ENCODE measurements at regions not wholly inside any gene's neighbourhood (a gene's known extent, or its start where the extent isn't known, plus 50 kb on each side); places are given as distances from the start of the nearest gene placed in this dataset.

DNA sequence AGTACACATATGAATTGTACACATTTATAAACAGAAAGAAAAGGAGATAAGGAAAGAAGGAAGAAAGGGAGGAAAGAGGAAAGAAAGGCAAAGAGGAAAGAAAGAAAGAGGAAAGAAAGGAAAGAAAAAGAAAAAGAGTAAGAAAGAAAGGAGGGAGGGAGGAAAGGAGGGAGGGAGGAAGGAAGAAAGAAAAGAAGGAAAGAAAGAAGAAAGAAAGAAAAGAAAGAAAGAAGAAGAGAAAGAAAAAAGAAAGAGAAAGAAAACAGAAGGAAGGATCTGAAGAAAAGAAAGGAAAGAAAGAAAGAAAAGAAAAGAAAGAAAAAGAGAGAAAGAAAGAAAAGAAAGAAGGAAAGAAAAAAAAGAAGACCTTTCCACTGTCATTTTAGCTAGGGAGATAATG is 571.4 kb upstream of the SALL1 start:
- DNase-seq (ENCODE audit: low spot score), result no peak

DNA sequence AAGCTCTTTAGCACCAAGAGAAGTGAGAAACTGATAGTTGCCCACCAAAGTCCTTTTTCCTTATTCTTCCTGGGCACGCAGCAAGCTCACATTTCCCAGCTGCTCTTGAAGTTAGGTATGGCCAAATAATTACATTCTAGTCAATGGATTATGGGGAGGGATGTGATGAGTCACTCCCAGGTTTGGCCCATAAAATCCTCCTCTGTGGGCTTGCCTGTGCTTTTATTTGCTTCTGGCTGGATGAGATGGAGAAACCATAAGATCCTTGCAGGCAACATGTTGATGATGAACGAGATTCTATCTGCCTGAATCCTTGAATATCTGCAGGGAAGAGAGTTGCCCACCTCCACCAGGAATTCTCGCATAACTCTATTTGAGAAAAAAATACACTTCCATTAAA is 568.3 kb upstream of the SALL1 start:
- no peak for DNase-seq (ENCODE audit: low spot score)

DNA sequence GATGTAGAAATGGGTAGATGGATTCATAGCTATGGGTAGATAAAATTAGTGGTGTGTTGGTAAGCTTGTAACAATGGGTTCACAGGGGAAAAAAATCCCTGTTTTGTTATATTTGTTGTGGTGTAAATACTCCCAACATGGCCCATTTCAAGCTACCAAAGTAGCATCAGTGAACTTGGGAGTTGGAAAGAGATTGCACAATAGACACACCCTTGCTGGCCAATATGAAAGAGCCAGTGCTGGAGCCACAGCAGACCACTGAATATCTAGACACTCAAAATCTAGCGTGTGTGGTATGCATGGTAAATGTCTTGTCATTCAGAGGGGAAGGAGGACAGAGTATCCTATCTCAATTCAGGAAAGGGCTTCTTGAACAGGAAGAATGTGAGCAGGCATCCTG is 565.1 kb upstream of the SALL1 start:
- DNase-seq (ENCODE audit: low spot score), result no peak

DNA sequence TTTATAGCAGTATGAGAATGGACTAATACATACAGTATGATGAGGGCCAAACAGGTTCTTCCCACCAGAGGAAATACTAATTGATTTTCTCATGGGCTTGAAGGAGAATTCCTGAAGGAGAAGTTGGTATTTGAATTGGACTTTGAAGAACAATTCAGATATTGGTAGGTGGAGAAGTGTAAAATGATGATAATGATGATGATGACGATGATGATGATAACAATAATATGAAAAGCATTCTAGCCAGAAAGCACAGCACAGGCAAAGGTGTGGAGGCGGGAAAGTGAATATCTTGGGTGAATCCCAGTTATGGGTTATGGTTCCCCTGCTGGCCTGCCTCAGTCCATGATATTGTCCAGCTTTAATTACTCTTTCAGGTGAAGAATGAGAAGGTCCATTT is 562.4 kb upstream of the SALL1 start:
- DNase-seq (ENCODE audit: low spot score), result no peak

DNA sequence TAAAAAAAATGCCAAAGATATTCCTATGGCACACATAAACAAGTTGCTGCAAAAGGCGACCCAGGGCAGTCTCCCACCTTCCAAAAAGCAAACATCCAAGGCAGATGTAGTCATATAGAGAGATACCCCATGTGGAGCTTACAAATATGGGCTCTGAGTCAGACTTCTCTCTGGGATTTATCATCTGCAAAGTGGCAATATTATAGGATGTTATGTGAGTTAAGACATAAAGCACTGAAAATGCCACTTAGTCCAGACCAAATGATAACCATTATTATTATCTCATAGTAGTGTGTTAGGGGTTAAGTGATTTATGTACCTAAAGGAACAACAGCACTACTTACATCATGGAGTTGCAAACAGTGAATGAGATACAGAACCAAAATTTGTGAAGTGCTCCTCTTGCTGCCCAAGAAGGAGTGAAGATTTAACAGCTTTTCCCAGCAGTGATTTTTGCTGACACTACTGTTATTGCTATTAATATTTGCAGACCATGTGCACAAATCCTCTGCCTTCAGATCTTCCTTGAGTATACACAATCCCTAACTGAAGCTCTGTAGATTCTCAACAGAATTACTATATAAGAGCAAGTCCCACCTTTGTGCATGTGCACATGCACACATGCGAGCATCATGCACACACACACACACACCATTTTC is 560.0 kb upstream of the SALL1 start:
- DNase-seq (ENCODE audit: low spot score), result no peak

DNA sequence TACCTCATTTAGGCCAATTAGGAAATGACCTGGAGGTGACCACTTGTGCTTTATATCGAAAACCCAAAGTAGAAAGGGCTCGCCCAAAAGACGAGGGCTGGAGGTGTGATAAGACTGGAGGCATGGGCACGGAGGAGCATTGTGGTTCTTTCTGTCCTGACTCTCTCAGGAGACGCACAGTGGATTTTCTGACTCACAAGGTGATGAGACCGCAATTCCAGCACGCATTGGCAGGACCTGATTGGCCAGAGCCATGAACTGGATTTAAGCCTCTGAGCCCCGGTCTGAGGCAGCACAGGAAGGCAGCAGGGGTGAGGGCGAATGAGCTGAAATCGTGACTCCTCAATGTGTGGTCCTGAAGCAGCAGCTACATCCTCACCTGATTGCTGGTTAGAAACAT is 559.1 kb upstream of the SALL1 start:
- no peak for DNase-seq (ENCODE audit: low spot score)

DNA sequence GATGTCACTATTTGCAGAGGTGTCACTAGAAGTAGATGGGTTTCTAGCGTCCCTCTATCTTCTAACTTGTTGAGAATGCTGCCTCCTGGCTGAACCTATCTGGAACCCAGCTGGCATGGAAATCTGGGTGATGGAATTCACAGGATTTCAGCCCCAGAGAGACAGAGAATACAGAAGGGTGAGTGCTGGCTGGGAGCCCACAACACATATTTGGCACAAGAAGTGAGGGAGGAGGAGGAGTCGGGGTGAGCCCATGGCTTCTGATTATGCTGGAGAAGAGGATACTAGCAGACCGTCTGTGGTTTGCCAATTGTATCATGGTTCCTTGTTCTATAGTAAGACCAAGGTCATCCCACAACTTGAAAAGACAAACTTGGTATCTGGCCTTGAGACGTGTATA is 557.8 kb upstream of the SALL1 start:
- no peak for DNase-seq (ENCODE audit: low spot score)

DNA sequence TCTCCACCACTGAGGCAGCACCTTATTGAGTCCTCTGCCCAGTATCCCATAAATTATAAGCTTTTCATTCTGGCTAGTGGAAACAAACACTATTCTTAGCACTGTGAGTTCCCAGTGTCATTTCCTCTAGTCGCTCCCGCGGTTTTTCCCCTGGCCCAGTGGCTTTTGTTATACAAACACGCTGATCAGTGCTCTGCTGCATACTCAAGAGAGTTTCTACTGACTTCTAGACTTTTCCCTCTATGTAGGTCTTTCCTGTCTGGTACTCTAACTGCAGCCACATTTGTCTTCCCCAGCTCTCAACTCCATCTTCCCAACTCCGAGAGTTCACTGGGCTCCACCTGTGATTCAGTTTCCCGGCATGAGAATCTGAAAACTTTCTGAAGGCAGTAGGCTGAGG is 556.6 kb upstream of the SALL1 start:
- no peak for DNase-seq (ENCODE audit: low spot score)

DNA sequence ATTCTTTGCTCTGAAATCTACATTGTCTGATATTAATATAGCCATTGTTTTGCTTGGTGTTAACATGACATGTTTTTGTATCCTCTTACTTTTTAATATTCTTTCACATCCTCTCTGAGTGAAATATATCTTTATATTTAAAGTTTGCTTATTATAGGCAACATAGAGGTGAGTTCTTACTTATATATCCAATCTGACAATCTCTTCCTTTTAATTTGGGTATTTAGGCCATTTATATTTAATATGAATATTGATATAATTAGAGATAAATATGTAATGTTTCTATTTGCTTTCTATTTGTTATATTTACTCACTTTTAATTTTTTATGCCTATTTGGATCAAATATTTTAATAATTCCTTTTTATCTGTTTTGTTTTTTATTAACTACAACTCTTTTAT is 554.1 kb upstream of the SALL1 start:
- DNase-seq (ENCODE audit: low spot score), result no peak

DNA sequence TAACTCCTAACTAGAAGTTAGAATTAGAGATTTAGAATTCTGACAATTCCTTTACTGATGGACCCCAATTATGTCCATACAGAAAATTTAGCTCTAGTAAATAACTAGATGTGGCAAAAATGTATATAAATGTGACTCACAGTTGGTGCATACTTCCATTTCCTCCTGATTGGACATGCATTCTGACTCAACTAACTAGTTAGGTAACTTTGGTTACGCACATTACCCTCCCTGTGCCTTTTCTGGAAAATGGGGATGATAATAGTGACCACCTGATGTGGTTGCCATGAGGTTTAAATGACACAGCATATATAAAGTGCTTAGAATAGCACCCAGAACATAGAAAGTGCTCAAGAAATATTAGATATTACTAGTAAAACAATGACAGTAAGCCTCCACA is 550.0 kb upstream of the SALL1 start:
- no peak for DNase-seq (ENCODE audit: low spot score)

DNA sequence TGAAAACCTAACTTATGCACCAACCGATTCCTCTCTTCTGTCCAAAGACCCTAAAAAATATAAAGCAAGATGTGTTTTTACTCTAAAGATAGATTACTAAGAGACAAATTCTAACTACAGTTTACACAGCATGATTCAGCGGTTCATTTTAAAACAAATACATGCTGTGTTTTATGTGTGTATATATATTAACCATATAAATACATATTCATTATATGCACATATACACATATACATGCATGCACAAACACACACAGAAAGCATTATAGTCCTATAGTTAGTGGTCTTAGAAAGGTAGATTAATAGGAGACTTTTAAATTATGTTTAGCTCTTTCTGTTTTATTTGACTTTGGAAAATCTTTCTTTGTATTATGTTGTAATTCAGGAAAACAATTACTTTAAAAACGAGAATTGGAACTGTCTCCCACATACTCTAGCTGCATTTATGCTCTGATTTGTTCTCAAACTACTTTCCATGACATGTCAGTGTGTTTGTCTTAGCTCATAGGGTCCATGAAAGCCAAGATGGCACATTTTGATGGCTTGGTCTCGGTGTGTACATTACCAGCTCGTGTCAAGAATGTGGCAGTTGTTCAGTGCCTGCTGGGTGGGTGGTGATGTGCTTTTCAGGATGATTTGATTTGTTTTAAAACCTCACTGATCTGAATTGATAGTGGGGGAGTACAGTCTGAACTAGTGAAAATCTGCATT is 548.8 kb upstream of the SALL1 start:
- no peak for DNase-seq (ENCODE audit: low spot score)

DNA sequence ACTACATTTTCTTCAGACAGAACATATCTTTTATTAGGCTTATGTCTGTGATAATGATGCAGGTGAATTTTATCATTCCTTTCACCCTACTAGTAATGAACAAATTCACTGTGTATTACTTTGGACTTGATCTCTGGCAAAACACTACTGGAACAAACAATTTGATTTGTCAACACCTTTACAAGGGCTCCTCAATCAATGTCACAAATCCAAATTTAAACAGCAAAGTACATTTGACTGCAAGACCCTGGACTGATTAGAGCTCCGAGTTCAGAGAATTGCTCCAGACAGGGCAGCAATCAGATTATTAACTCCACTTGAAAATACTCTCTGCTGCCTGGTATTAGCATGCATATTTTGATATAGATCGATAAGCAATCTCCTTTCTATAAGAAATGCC is 547.6 kb upstream of the SALL1 start:
- DNase-seq (ENCODE audit: low spot score), result no peak

DNA sequence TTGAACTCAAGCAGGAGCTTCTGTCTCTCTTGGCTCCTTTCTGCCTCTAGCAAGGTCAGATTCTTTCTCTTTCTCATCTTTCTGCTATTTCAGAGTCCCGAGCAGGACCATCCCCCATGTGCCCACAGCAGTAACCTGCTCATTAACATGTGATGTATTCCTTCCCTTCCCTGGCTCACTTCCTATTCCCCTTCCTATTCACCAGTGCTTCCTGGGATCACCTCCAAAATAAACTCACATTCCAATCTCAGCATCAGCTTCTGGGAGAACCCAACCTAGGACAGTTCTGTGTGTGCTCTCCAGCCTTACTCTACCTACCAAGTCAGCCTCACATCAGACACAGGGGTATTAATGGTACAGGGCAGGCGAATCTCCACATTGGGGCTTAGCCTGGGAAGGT is 546.4 kb upstream of the SALL1 start:
- DNase-seq (ENCODE audit: low spot score), result no peak

DNA sequence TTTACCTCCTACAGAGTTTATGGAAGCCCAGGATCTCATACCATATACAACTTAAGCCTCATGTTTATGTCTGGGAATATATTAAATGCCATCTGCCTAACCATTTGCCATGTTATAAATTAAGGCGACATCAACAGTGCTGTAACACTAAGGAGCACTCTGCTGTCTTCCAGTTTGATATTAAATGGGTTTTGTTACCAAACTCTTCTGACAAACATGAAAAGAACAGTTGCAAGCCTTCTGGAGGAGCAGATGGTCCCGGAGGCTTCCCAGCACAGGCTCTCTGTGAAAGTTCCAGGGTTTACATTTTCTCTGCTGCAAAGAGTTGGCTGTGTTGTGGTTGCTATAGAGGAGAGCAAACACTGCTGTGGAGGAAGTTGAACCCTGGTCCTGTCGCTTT is 545.3 kb upstream of the SALL1 start:
- DNase-seq (ENCODE audit: low spot score), result no peak

DNA sequence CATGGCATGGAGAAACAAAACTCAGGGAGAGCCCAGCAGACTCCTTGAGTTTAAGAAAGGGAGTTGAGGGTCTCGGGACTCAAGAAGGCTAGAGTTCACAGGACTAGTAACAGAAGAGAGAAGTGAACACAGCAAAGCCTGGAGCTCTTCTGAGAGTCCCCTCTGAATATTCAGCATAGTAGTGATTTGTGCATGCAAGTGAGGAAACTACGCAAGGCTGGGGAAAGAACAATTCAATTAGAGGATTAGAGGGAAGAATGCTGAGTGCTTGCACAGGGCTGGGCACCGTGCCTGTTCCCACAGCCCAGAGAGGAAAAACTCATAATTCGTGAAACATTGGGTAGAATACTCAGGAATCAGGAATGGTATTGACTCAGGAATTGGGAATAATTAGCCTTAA is 540.0 kb upstream of the SALL1 start:
- no peak for DNase-seq (ENCODE audit: low spot score)

DNA sequence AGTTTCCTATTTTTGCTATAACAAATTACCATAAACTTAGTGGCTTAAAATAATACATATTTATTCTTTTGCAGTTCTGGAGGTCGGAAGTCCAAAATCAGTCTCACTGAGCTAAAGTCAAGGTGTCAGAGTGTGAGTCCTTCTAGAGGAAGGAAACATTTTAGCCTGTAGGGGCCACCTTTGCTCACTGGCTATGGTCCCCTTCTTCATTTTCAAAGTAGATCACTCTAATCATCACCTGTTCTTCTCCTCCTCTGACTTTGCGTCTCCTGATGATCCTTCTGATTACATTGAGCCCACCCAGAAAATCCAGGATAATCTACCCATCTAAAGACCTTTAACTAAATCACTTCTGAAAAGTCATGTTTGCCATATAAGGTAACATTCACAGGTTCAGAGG is 534.4 kb upstream of the SALL1 start:
- DNase-seq (ENCODE audit: low spot score), result no peak

DNA sequence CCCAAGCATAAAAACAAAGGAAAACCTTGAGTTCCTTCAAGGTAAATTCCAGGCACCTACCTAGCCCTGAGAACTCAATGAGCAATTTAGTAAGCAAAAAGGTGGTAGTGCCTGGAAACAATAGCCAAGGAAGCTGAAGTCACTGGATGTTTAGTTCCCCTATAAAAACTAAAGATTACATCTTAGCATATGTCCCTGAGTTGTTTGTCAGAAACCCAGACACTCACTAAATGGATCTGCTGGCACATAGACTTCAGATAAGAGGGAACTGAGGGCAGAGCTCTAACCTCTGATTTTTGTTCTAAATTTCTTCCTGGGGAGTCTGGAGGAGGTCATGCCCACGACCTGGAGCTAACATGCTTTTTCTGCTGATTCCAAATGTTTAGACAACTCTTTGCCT is 532.8 kb upstream of the SALL1 start:
- DNase-seq (ENCODE audit: low spot score), result no peak

DNA sequence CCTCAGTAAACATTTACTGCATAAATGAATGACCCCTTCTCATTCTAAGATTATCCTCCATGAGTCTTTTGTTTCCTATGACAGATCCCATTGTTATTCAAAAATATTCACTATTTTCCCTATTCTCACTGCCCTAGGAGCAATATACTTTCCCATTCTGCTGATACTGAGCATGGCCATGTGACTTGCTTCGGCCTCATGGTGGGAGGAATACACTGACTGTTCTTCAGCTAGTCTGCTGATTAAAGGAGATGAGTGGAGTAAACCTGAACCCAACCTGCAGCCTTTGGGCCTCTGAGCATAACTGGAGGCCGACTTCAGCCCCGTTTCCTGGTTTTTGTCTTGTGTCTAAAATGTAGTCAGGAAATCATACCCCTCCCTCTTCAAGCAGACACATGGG is 531.8 kb upstream of the SALL1 start:
- DNase-seq (ENCODE audit: low spot score), result no peak

DNA sequence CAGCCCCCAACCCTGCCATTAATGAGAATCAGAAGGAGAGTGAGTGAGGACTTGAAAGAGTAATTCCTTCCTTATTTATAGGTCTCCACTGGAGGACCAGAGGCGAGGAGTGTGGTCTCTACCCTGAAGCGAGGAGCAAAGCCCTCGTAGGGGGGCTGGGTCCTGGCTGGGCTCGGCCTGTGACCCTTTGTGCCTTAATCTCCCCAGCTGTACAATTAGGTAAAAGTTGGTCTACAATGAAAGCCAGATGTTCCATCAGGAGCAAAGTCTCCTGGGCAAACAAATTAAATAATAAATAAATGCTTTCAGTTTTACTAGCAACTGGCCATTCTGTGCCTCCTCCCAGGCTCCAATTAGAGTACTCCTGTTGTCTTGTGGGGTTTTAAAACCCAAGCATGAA is 523.5 kb upstream of the SALL1 start:
- DNase-seq (ENCODE audit: low spot score), result no peak

DNA sequence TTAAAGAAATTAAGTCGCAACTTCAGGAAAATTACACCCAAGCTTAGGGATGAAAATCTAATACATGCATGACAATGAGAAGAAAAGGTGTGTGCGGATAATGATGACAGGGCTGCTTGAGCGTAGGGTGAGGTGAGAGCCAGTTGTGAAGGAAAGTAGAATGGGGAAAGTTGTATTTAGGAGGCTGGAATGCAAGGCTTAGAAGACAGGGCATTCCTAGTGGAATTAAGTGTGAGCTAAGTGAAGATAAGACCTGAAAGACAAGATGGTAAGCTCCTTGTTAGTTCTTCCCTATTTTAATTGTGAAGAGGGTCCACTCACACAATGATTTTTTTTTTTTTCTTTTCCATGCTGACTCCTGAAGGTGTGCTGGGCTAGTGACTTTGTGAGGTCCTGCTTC is 519.5 kb upstream of the SALL1 start:
- DNase-seq (ENCODE audit: low spot score), result no peak

DNA sequence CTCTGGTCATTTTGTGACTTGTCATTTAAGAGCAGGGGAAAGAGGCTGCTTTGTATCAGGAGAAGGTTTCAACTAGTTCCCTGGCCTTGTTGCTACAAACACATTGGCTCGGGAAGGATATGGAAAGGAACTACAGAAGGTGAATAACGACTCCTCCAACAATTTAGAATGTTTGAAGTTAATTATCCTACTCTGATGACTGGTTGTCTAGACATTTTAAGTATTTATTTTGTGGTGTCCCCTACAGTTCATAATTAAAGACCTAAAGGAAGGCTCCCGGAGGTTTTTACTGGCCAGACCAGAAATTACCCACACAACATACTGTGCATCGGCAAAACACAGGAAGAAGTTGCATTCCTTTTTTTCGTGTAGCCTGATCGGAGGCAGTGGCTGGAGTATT is 515.8 kb upstream of the SALL1 start:
- DNase-seq (ENCODE audit: low spot score), result no peak

DNA sequence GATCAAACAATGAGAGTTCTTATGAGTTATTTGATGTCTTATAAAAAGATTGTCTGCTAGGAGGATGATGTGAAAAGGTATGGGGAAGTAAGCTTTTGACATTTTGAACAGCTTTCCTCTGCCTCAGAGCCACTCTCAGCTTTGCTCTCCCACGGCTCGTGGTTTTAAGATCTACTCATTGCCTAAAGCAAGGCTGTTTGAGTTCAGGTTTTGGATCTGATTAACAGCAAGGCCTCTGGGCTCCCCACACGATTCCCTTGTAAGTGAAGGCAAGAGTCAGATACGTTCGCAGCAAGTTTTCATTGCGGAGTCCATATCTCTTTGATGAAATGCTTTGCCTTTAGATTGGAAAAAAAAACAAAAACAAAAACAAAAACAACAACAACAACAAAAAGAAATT is 515.0 kb upstream of the SALL1 start:
- no peak for DNase-seq (ENCODE audit: low spot score)

DNA sequence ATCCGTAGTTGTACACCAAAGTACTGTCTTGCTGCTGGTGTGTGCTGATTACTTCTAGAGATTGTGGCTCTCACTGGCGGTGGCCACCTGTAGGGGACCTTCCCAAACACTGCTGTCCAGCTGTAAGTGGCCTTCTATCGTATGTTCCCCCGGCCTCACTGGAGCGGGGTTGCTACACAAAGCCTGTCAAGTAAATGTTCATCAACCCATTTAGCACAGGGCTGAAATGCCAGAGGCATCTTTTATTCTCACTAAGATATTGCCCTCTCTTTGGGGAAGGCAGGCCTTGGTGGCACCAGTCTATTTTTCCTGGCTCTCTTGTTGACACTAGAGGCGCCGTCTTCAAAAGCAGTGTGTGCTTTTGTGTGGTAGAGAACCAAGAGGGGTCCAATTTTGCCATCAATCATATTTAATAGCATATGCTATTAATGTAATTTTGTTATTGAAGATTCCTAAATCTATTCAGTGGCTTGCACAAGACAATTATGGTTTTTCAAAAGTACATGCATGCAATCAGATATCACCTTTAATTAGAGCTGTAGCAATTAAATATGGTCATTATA is 514.4 kb upstream of the SALL1 start:
- no peak for DNase-seq (ENCODE audit: low spot score)

DNA sequence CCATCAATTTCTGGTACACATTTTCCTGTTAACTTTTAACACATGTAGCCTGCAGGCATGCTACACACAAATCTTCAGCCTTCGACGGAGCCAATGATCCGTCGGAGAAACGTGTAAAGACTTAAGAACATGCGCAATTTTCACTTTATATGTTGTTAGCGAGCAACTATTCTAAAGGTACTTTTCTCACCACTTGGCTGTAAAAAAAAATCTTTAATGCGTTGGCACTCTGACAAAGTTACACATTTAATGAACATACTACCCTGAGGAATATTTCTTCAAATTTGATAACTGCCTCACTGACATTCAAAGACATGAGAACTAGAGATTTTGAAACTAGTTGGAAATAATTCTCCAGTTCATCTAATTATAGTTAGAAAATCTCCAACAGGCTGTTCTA is 507.5 kb upstream of the SALL1 start:
- DNase-seq (ENCODE audit: low spot score), result no peak

Data from HuH-7.5 (cell line).